ENCODE measurements at regions not wholly inside any gene's neighbourhood (a gene's known extent, or its start where the extent isn't known, plus 50 kb on each side); places are given as distances from the start of the nearest gene placed in this dataset.

DNA sequence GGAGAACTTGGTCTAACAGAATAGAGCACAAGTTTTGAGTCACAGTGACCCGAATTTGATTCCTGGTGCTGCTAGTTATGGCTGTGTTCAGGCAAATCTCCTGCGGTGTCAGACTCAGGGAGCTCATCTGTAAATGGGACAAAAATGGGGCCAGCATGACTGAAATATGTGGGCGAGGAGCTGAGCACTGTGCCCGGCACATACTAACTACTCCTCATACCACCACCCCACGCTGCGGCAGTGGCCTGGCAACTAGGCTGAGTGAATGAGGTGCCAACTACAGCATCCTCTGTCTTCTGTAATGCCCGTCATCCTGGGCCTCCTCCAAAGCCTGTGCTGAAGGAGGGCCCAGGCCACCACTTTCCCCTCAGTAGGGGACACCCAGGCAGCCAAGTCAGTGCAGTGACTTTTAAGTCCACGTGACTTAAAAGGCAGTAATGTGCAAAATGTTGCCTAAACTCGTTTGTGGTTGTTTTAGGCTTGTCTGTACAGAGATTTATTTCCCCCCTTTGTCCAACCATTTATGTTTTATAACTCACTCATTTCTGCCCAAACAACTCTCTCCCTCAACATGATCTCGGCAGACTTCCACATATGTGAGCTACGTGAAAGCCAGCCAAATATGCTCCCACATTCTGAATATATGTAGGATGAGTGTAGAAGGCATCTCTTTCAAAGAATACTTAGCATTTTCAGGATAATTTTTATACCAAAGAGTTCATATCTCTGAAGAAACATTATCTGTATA is 773.7 kb downstream of the TSN start:
- Histone ChIP-seq H3K27ac (no peak overlapping the region), H3K4me3 (no peak overlapping the region)
- no peak for DNase-seq (ENCODE audit: low spot score)
- TF ChIP-seq, protein P1, sequence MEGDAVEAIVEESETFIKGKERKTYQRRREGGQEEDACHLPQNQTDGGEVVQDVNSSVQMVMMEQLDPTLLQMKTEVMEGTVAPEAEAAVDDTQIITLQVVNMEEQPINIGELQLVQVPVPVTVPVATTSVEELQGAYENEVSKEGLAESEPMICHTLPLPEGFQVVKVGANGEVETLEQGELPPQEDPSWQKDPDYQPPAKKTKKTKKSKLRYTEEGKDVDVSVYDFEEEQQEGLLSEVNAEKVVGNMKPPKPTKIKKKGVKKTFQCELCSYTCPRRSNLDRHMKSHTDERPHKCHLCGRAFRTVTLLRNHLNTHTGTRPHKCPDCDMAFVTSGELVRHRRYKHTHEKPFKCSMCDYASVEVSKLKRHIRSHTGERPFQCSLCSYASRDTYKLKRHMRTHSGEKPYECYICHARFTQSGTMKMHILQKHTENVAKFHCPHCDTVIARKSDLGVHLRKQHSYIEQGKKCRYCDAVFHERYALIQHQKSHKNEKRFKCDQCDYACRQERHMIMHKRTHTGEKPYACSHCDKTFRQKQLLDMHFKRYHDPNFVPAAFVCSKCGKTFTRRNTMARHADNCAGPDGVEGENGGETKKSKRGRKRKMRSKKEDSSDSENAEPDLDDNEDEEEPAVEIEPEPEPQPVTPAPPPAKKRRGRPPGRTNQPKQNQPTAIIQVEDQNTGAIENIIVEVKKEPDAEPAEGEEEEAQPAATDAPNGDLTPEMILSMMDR (IDR thresholded peaks at IDR 0.05): no peak

DNA sequence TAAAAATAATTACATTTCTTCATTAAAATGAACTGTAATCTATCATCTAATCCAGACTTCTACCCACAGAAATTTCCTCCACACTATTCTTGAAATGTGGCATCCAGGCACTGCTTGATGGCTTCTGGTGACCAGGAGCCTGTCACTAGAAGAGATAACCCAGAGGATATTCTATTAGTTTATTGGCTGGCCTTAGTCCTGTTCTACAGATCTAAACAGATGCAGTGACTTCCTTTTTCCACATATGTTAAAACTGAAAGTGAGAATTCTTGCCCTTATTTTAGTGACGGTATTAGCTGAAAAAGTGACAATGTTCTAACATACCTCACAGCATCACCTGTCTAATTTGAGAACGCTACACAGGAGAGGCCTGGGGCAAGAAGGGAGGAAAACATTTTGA is 775.4 kb downstream of the TSN start:
- TF ChIP-seq, protein P1 (IDR thresholded peaks at IDR 0.05): no peak
- no peak overlapping the region for H3K27ac ChIP-seq
- no peak for DNase-seq (ENCODE audit: low spot score)

DNA sequence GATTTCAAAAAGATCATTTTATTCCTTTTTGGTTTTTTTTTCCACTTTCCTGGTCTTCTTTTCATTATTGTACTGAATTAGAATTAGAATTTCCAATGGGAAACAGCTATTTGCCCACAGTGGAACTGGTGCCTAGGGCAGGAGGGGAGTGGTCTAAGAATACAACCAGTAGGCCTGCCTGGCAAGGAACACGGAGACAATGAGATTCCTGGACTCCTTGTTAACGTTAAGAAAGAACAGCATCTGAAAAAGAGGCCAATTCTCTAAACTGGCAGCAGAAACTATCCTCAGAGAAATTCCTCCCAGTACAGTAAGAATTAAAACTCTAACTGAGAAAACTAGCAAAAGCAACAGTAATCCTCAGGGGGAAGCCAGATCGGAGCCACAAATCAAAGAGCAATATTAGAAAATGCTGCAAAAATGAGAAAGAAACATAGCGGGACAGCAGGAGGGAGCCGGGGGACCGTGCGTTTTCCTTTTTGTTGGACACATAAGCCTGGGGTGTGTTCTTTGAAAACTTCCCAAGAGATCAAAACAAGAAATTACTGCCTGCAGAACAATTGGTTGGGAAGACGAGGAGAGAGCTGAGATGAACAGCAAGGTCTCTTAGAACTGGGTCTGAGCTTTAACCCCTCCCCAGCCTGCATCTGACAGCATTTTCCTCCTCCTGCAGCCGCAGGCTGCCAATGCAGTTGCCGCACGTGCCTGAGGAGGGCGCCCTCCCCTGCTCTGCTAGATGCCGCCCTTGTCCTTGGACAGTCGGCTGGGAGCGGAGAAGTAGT is 776.0 kb downstream of the TSN start:
- no peak for DNase-seq (ENCODE audit: low spot score)
- H3K4me3 ChIP-seq: no peak overlapping the region
- TF ChIP-seq, protein P1 (IDR thresholded peaks at IDR 0.05): no peak
- H3K27ac ChIP-seq: no peak overlapping the region

More for the DNA sequence above, 775.4 kb downstream of the TSN start:
- no peak overlapping the region for H3K4me3 ChIP-seq

DNA sequence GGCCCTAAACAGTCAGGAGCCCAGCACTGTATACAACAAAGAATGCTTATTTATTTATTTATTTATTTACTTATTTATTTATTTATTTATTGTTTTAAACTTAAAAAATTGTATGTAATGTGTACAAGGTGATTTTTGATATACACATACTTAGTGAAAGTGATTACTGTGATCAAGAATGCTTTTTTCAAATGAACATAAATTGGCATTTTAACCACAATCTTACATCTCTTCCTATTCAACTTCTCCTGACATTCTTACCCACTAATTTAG is 776.6 kb downstream of the TSN start:
- TF ChIP-seq, protein P1 (IDR thresholded peaks at IDR 0.05): no peak
- Histone ChIP-seq H3K27ac (no peak overlapping the region), H3K4me3 (no peak overlapping the region)
- DNase-seq (ENCODE audit: low spot score): no peak

DNA sequence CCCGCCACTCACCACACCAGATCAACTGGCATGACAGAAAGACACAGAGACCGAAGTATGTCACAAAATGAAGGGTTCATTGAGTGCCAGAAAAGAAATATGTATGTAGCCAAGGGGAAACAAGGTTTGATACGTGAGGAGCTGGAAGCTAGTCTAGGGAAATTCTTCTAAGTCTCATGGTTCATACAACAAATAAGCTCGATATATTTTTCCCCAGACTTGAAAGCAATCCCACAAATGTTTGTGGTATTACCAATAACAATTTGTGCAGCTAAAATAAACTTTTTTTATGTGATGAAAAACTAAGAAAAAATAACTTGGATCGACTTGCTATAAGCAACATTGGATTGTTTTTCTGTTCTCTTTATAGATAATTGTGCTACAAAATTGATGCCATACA is 777.0 kb downstream of the TSN start:
- DNase-seq (ENCODE audit: low spot score): no peak
- Histone ChIP-seq H3K4me3 (no peak overlapping the region), H3K27ac (no peak overlapping the region)
- TF ChIP-seq, protein P1 (IDR thresholded peaks at IDR 0.05): no peak

DNA sequence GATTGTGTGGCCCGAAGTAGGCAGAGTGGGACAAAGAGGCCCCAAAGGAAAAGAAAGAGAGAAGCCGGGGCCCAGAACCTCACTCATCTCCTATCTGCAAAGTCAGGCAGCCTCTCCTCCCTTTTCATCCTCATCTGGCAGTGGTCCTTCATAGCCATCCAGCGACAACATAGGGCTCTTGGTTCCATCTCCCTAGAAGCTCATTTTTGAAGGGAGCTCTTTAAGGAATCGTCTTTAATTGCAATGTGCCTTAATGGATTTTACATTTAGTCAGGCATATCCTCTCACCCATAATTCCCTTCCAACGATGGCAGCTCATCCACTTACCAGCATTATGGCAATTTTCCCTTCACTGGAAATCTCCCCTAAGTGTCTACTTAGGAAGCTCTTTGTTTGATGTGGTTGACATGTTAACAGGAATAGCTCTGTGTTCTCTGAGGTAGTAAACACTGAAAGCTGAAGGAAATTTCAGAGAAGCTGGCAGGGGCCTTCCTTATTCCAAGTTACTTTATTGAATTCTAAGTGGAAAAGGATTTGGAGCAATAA is 780.6 kb downstream of the TSN start:
- no peak for DNase-seq (ENCODE audit: low spot score)
- no peak overlapping the region for H3K27ac ChIP-seq
- no peak overlapping the region for H3K4me3 ChIP-seq
- TF ChIP-seq, protein P1 (IDR thresholded peaks at IDR 0.05): no peak
